Spleen (tissue), 7 donors: ENCODE measurements at regions not wholly inside any gene's neighbourhood (a gene's known extent, or its start where the extent isn't known, plus 50 kb on each side); places are given as distances from the start of the nearest gene placed in this dataset.

ENCODE experiments used
- POLR2A ChIP-seq, 3 donors: fragments of 450-650 bp; IDR thresholded peaks; one replicate each; pipeline ENCODE4 v1.5.1; 2017; ENCODE audit warnings: antibody characterized with exemption in 3 of 3, mild to moderate bottlenecking in 1 of 3
- POLR2AphosphoS5 ChIP-seq, 3 donors: sonication (generic); formaldehyde crosslinking; IDR thresholded peaks; one replicate each; pipeline ENCODE4 v1.5.1; 2017; ENCODE audit warnings: antibody characterized with exemption in 3 of 3
- TF ChIP-seq, protein P1 (sequence below), 11 experiments: fragments of 200-600 bp in 7 of 11; fragments of 450-650 bp in 4 of 11; sonication (generic) in 4 of 11; IDR thresholded peaks in 8 of 11; conservative IDR thresholded peaks in 3 of 11; 1 replicate in 7 of 11; 2 replicates in 4 of 11; pipeline versions ENCODE4 v1.4.0 to v1.8.0; 2016 to 2021; ENCODE audit warnings: antibody characterized with exemption in 11 of 11, inconsistent platforms in 4 of 11, mild to moderate bottlenecking in 1 of 11
- donor health status: DM: no; HTN: no; CAD: no; lungs with moderate emphysema.
- donor health status: DM: no; HTN: no; CAD: no.
- donor health status: DM: no; HTN: no; CAD: no.

DNA sequence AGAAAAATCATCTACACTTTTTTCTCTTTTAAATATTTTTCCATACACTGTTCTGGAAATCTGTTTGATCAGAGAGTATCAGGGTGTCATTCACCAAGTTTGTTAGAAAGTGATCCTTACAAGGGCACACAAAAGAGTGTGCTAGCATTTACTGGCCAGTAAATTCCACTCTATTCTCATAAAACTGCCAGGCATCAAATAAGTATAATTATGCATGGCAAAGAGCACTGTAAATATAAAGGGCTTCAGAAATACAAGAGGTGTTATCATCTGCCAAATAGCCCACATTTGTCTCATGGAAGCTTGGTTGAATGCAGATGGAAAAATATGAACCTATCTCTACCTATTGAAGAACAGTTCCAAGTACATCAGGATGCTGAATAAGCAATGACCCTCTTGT lies 847.3 kb upstream of the ACVR2A start:
- TF ChIP-seq, protein P1, sequence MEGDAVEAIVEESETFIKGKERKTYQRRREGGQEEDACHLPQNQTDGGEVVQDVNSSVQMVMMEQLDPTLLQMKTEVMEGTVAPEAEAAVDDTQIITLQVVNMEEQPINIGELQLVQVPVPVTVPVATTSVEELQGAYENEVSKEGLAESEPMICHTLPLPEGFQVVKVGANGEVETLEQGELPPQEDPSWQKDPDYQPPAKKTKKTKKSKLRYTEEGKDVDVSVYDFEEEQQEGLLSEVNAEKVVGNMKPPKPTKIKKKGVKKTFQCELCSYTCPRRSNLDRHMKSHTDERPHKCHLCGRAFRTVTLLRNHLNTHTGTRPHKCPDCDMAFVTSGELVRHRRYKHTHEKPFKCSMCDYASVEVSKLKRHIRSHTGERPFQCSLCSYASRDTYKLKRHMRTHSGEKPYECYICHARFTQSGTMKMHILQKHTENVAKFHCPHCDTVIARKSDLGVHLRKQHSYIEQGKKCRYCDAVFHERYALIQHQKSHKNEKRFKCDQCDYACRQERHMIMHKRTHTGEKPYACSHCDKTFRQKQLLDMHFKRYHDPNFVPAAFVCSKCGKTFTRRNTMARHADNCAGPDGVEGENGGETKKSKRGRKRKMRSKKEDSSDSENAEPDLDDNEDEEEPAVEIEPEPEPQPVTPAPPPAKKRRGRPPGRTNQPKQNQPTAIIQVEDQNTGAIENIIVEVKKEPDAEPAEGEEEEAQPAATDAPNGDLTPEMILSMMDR (IDR thresholded peaks at IDR 0.05 in 8 of 11, conservative IDR thresholded peaks at IDR 0.05 in 3 of 11), result no peak
- TF ChIP-seq POLR2A (IDR thresholded peaks at IDR 0.05), result no peak
- no peak for TF ChIP-seq POLR2AphosphoS5 (IDR thresholded peaks at IDR 0.05)
